ENCODE measurements at regions not wholly inside any gene's neighbourhood (a gene's known extent, or its start where the extent isn't known, plus 50 kb on each side); places are given as distances from the start of the nearest gene placed in this dataset.

DNA sequence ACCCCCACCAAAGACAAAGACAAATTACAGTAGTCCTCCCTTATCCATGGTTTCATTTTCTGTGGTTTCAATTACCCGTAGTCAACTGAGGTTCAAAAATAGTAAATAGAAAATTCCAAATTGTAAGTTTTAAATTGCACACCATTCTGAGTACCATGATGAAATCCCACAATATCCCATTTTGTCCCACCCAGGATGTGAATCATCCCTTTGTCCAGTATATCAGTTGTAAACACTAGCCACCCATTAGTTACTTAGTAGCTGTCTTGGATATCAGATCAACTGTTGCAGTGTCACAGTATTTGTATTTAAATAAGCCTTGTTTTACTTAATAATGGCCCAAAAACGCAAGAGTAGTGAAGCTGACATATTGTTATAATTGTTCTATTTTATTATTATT, 364.0 kb upstream of the ARID1B start:
- no peaks in the 10 kb centered on the region for H3K4me1 Mint-ChIP-seq
- H3K36me3 Mint-ChIP-seq = no peaks in the 10 kb centered on the region
- H3K4me3 Mint-ChIP-seq = no peak overlapping the region
- no peak for DNase-seq
- H3K27me3 Mint-ChIP-seq = no peaks in the 10 kb centered on the region
- no peak for ATAC-seq (ENCODE audit: low read depth in 2 of 2)
- peaks cover 0 to 15% (median 5%) of the 10 kb centered on the region in 7 donors for H3K9me3 Mint-ChIP-seq
- H3K27ac Mint-ChIP-seq = no peak overlapping the region

DNA sequence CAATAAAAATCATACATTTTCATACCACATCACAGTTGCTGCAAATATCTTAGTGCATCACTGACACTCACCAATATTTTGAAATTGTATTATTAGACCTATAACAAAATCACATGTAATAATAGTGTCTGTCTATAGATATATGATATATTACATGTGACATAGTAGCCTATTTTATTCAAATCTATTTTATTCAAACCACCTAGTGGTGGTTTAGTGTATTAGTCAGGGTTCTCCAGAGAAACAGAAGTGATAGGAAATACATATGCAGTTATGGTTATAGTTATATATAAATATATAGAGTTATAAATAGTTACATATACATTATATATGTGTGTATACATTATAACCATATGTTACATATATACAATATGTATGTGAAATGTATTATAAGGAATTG, 366.5 kb upstream of the ARID1B start:
- peaks cover 0 to 15% (median 6%) of the 10 kb centered on the region in 7 donors for H3K9me3 Mint-ChIP-seq
- H3K27me3 Mint-ChIP-seq = no peaks in the 10 kb centered on the region
- H3K36me3 Mint-ChIP-seq = no peaks in the 10 kb centered on the region
- ATAC-seq (ENCODE audit: low read depth in 2 of 2) (no peak), DNase-seq (no peak)
- H3K4me3 Mint-ChIP-seq = no peak overlapping the region
- no peaks in the 10 kb centered on the region for H3K4me1 Mint-ChIP-seq
- H3K27ac Mint-ChIP-seq = no peak overlapping the region

DNA sequence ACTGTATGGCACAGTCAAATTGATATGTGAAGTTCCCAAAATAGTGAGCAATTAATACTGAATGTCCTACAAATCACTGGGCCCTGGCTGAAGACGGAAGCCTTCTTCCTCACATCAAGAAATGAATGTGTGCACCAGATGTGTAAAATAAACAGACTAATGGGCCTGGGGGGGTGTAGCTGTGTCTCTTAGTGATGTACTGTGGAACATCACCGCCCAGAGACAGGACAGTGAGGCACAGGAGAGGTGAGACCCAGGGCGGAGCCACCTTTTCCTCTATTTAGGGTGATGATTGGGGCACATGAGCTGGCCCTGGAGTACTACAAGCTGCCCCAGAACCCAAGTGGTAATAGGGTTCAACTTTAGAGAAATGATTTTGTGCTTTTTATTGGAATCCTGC, 368.5 kb upstream of the ARID1B start:
- H3K4me1 Mint-ChIP-seq = no peaks in the 10 kb centered on the region
- no peaks in the 10 kb centered on the region for H3K27me3 Mint-ChIP-seq
- H3K9me3 Mint-ChIP-seq = peaks cover 0 to 15% (median 6%) of the 10 kb centered on the region in 7 donors
- H3K4me3 Mint-ChIP-seq = no peak overlapping the region
- no peak for ATAC-seq (ENCODE audit: low read depth in 2 of 2)
- H3K27ac Mint-ChIP-seq = no peak overlapping the region
- DNase-seq = no peak
- no peaks in the 10 kb centered on the region for H3K36me3 Mint-ChIP-seq

DNA sequence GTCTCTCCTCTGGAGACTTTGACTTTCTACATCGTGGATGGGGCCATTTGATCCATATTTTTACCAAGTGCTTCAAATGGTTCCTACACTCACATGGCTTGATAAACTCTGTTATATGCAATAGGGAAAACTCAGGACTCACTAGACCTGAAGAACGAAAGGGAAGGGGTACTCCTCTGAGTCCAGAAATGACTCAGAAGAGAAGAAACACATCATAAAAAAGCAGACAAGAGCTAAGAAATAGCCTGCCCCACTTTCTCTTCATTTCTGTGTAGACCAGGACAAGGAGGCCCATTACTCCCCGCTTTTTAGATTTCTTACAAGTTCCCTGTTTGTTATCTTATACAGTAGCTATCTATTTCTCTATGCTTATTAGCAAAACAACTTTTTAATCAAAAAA, 369.8 kb upstream of the ARID1B start:
- no peaks in the 10 kb centered on the region for H3K36me3 Mint-ChIP-seq
- ATAC-seq (ENCODE audit: low read depth in 2 of 2) = no peak
- H3K4me1 Mint-ChIP-seq = no peaks in the 10 kb centered on the region
- peaks cover 1 to 19% (median 9%) of the 10 kb centered on the region in 7 donors for H3K9me3 Mint-ChIP-seq
- DNase-seq = no peak
- no peak overlapping the region for H3K4me3 Mint-ChIP-seq
- peak overlapping the region in 2 of 6 donors; percentile 30 to 49 for H3K27ac Mint-ChIP-seq
- H3K27me3 Mint-ChIP-seq = no peaks in the 10 kb centered on the region

DNA sequence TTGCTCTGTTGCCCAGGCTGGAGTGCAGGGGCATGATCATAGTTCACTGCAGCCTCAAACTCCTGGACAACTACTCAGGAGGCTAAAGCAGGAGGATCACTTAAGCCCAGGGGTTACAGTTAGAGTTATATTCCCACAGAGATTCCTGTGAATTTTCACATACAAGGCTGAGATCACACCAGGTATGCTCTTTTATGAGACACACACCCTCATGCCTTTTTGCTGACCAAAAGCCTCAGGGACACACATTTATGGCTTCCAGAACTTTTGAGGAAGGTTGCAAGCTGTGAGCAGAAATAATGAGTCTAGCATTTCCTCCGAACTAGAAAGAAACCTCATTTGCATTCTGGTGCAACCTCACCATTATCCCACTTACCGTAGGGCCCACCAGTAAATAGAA, 370.5 kb upstream of the ARID1B start:
- Mint-ChIP-seq H3K36me3 (peaks cover under 1 to 4% of the 10 kb centered on the region in 2 donors), H3K27ac (peak overlapping the region in 1 of 6 donors; percentile 44), H3K27me3 (peaks cover 0 to under 1% (median 0%) of the 10 kb centered on the region in 3 donors), H3K9me3 (peaks cover 0 to 18% (median 9%) of the 10 kb centered on the region in 7 donors), H3K4me3 (no peak overlapping the region), H3K4me1 (no peaks in the 10 kb centered on the region)
- ATAC-seq (ENCODE audit: low read depth in 2 of 2) = no peak
- DNase-seq = no peak

DNA sequence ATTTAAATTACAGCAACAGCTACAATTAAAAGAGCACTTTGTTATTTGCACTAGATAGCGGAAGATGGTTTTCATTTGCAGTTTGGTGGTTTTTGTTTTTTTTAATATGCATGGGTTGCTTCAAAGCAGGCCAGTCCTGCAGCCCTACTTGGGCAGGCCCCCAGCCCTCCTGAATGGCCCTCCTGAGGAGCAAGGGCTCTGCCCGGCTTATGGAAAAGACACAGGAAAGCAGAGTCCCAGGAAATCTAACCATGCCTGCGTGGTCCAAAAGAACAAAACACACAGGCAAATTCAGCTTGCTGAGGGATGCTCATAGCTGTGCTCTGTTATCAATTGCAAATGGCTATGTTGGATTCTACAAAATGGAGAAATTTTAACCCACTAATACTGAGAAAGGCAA, 371.1 kb upstream of the ARID1B start:
- H3K9me3 Mint-ChIP-seq = peaks cover 0 to 18% (median 10%) of the 10 kb centered on the region in 7 donors
- H3K4me1 Mint-ChIP-seq = no peaks in the 10 kb centered on the region
- H3K27ac Mint-ChIP-seq = no peak overlapping the region
- H3K4me3 Mint-ChIP-seq = no peak overlapping the region
- H3K36me3 Mint-ChIP-seq = peaks cover 4 to 8% of the 10 kb centered on the region in 2 donors
- H3K27me3 Mint-ChIP-seq = peaks cover 0 to 4% (median 0%) of the 10 kb centered on the region in 3 donors
- DNase-seq = no peak
- no peak for ATAC-seq (ENCODE audit: low read depth in 2 of 2)

DNA sequence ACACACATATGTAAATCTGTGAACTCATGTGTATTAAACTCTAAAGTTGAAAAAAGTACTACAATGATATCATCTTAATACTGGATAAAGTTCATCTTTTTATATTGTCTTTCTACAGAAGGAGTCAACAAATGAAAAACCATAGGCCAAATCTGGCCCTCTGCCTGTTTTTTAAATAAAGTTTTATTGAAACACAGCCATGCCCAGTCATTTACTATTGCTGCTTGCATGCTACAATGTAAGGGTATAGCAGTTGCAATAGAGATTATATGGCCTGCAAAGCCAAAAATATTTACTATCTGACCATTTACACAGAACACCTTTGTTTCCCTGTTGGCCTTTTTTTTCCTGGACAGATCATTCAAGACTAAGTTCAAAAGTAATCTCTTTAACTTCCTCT, 374.6 kb upstream of the ARID1B start:
- peaks cover 4 to 8% of the 10 kb centered on the region in 2 donors for H3K36me3 Mint-ChIP-seq
- peaks cover 0 to 4% (median 0%) of the 10 kb centered on the region in 3 donors for H3K27me3 Mint-ChIP-seq
- H3K4me3 Mint-ChIP-seq = no peak overlapping the region
- H3K9me3 Mint-ChIP-seq = peaks cover 0 to 18% (median 14%) of the 10 kb centered on the region in 7 donors
- DNase-seq (no peak), ATAC-seq (ENCODE audit: low read depth in 2 of 2) (no peak)
- no peak overlapping the region for H3K27ac Mint-ChIP-seq
- H3K4me1 Mint-ChIP-seq = peaks cover 5 to 11% (median 10%) of the 10 kb centered on the region in 3 donors

DNA sequence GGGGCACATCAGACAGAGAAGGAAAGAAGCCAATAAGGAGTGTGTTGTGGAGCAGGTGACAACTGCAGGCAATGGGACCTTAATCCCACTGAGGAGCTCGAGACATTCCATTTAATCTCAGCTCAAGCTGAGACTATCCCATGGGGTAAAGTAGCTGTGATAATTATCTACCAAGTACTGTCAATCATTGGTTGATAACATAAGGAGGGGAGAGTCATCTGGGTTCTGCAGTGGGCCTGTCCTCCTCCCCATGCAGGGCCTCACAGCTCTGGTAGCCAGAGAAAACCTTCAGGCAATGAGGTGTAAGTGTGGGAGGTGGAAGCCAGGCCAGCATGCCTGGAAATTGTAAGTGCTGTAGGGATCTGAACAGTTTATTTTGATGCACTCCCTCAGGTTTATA, 375.0 kb upstream of the ARID1B start:
- DNase-seq (no peak), ATAC-seq (ENCODE audit: low read depth in 2 of 2) (no peak)
- peaks cover 4 to 8% of the 10 kb centered on the region in 2 donors for H3K36me3 Mint-ChIP-seq
- peaks cover 6 to 15% (median 11%) of the 10 kb centered on the region in 3 donors for H3K4me1 Mint-ChIP-seq
- peaks cover 0 to 18% (median 14%) of the 10 kb centered on the region in 7 donors for H3K9me3 Mint-ChIP-seq
- peak overlapping the region in 1 of 6 donors; percentile 40 for H3K27ac Mint-ChIP-seq
- no peak overlapping the region for H3K4me3 Mint-ChIP-seq
- peaks cover 0 to 4% (median 0%) of the 10 kb centered on the region in 3 donors for H3K27me3 Mint-ChIP-seq

DNA sequence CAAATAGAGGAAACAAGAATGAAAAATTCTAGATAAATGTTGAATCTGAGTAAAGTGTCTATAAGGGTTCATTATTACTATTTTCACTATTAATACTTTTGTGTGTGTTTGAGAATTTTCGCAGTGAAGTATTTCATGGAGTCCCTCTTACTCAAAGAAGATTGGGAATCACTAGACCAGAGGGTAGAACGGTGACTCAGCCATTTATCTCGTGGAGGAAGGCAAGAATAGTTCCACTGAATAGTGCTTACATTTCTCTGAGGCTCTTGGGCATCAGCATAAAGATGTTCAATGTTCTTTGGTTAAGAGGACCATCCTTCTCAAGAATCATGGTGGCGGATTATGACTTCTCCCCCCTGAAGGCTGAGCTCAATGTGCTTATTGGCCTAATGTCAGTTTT, 376.7 kb upstream of the ARID1B start:
- H3K36me3 Mint-ChIP-seq = peaks cover 4 to 8% of the 10 kb centered on the region in 2 donors
- ATAC-seq (ENCODE audit: low read depth in 2 of 2) = no peak
- peak overlapping the region in 1 of 6 donors; percentile 52 for H3K27ac Mint-ChIP-seq
- peaks cover 0 to 17% (median 14%) of the 10 kb centered on the region in 7 donors for H3K9me3 Mint-ChIP-seq
- no peak for DNase-seq
- peaks cover 0 to 4% (median 0%) of the 10 kb centered on the region in 3 donors for H3K27me3 Mint-ChIP-seq
- H3K4me1 Mint-ChIP-seq = peaks cover 16 to 28% (median 17%) of the 10 kb centered on the region in 3 donors
- H3K4me3 Mint-ChIP-seq = no peak overlapping the region

DNA sequence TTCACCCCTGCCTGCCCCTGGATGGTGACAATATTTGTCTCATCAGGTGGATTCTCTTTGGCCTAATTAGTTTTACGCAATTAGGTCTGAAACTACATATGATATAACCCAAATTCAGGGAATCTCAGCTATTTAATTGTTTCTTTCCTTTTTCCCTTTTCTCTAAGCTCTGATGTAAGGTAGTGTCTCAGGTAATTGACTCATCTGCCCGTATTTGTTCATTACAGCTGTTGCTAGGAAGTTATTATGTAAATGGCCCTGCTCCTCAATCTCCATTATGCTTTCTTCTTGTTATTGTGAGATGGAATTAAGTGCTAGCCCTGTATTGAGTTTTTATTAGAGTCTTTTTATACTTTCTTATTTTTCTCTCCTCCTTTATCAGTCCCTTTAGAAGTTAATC, 378.2 kb upstream of the ARID1B start:
- DNase-seq = no peak
- peaks cover 23 to 42% (median 24%) of the 10 kb centered on the region in 3 donors for H3K4me1 Mint-ChIP-seq
- H3K27ac Mint-ChIP-seq = peak overlapping the region in 2 of 6 donors; percentile 13 to 90
- peaks cover 0 to 4% (median 0%) of the 10 kb centered on the region in 3 donors for H3K27me3 Mint-ChIP-seq
- H3K9me3 Mint-ChIP-seq = peaks cover 0 to 17% (median 14%) of the 10 kb centered on the region in 7 donors
- H3K36me3 Mint-ChIP-seq = peaks cover 4 to 8% of the 10 kb centered on the region in 2 donors
- ATAC-seq (ENCODE audit: low read depth in 2 of 2) = no peak
- H3K4me3 Mint-ChIP-seq = no peak overlapping the region

DNA sequence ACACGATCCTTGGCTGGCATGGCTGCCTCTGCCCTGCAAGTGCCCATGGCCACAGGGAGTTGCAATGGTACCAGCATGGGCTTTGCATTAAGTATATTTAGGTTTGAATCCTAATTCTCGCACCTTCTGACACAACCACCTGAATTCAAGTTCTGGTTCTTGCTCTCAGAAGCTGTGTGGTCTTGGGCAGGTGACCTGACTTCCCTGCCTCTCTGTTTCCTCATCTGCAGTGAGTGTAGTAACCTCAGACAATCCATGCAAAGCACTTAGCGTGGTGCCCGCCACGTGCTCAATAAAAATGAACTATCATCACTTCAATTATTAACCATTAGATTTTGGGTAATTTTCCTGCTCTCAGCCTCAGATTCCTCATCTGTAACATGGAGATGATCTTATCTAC, 378.8 kb upstream of the ARID1B start:
- Mint-ChIP-seq H3K4me1 (peaks cover 29 to 48% (median 30%) of the 10 kb centered on the region in 3 donors), H3K36me3 (peaks cover 4 to 8% of the 10 kb centered on the region in 2 donors), H3K4me3 (peak overlapping the region in 4 of 8 donors; percentile 32 to 41 (median 33)), H3K9me3 (peaks cover 0 to 16% (median 12%) of the 10 kb centered on the region in 7 donors), H3K27ac (peak overlapping the region in 2 of 6 donors; percentile 67 to 90), H3K27me3 (peaks cover 0 to 4% (median 0%) of the 10 kb centered on the region in 3 donors)
- ATAC-seq (ENCODE audit: low read depth in 2 of 2) (no peak), DNase-seq (no peak)

DNA sequence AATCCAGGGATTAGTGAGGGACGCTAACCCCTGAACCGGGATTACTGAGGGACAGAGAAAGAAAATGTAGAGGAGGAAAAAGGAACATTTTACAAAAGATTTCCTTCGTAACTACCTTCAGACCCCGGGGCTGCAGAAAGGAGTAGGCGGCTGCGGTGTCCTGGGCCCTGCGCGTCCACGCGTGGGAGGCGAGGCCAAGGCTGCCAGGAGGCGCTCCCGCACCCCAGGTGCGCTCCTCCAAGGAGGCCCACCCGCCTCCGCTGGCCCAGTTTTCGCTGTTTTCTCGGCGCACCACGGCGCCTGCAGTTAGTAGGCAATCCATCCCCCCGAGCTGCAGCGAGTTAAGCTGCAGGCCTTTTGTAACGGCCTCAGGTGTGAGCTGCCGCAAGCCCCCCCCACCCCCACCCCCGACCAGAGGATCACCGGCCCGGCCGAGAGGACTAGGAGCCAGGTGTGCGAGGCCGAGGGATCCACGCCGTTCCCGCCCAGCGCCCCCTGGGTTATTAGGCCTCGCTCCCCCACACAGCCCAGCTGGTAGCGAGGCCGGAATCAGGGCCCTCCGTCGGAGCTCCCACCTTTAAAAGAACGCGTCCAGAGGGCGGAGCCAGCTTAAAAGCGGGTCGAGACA, 380.3 kb upstream of the ARID1B start:
- Mint-ChIP-seq H3K9me3 (peaks cover 0 to 12% (median 4%) of the 10 kb centered on the region in 7 donors), H3K36me3 (peaks cover 4 to 6% of the 10 kb centered on the region in 2 donors), H3K4me3 (peak overlapping the region; percentile 25 to 84 (median 76)), H3K4me1 (peaks cover 42 to 63% (median 44%) of the 10 kb centered on the region in 3 donors), H3K27me3 (peaks cover 0 to 4% (median 0%) of the 10 kb centered on the region in 3 donors), H3K27ac (peak overlapping the region; percentile 52 to 99 (median 92))
- peak; percentile 7 to 12 for ATAC-seq (ENCODE audit: low read depth in 2 of 2)
- no peak for DNase-seq

DNA sequence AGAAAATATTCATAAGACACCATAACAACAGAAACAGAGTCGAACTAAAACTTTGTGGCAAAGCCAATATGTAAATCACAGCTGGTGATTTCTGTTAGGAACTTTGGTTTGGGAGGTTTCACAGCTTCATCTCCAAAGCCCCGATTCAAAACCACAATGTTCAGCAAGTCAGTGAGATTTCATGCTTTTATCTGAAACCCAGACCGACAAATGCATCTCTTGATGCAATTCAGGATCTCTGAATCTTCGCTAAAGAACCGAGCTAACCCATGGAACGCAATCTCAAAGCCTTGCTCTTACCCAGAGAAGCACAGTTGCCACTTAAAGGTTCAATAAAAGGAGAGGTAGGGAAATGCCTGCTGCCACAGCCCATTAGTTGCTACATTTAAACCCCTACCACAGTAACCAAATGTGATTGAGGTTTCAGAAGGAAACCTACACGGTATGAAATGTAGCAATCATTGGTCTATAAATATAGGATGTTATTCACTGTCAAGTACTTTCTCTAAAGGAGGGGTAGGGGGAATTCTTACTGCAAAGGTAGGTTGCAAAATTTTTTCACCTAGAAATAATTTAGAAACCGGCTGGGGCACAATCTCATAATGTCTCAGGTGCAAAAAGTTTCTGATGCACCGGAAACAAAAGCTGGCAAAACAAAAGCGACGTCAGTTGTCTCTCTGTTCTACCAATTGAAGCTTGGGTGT, 381.0 kb upstream of the ARID1B start:
- H3K27ac Mint-ChIP-seq = peak overlapping the region; percentile 52 to 99 (median 92)
- H3K27me3 Mint-ChIP-seq = no peaks in the 10 kb centered on the region
- peaks cover 0 to 6% (median under 1%) of the 10 kb centered on the region in 7 donors for H3K9me3 Mint-ChIP-seq
- peaks cover 45 to 69% (median 51%) of the 10 kb centered on the region in 3 donors for H3K4me1 Mint-ChIP-seq
- peak overlapping the region; percentile 30 to 84 (median 76) for H3K4me3 Mint-ChIP-seq
- ATAC-seq (ENCODE audit: low read depth in 2 of 2) (peak; percentile 72 to 78), DNase-seq (peak; percentile 64)
- no peaks in the 10 kb centered on the region for H3K36me3 Mint-ChIP-seq

Data from naive B cell (primary cell).